ENCODE measurements at regions not wholly inside any gene's neighbourhood (a gene's known extent, or its start where the extent isn't known, plus 50 kb on each side); places are given as distances from the start of the nearest gene placed in this dataset.

GRCh38 chr7:142540371-142540770, 208.9 kb upstream of the PRSS1 start:
- Mint-ChIP-seq H3K27ac (peak overlapping the region; percentile 48), H3K4me3 (no peak overlapping the region), H3K9me3 (no peaks in the 10 kb centered on the region), H3K4me1 (ENCODE audit: low read depth) (peaks cover 37% of the 10 kb centered on the region), H3K36me3 (ENCODE audit: low read depth) (no peaks in the 10 kb centered on the region), H3K27me3 (no peaks in the 10 kb centered on the region)
- no peak overlapping the region for H3K4me3 ChIP-seq (ENCODE audit: low read length)
- DNase-seq: no peak
- POLR2A ChIA-PET: no interaction called here
- H3K27ac ChIP-seq (ENCODE audit: low read depth in 1 of 2, low read length in 2 of 2): no peak overlapping the region
- no peak for ATAC-seq (ENCODE audit: poor library complexity)
- intact Hi-C loops (cut with DNase I, micrococcal nuclease): no loop called here
- no peak for TF ChIP-seq CTCF (IDR thresholded peaks at IDR 0.05)
- H3K27me3 ChIP-seq (ENCODE audit: control insufficient read depth in 1 of 2, insufficient read depth in 2 of 2, low read length in 2 of 2): no peaks in the 10 kb centered on the region
- no peaks in the 10 kb centered on the region for H3K36me3 ChIP-seq (ENCODE audit: insufficient read depth, low read length)
- no peaks in the 10 kb centered on the region for H3K9me3 ChIP-seq (ENCODE audit: control insufficient read depth in 1 of 2, insufficient read depth in 1 of 2, low read length in 2 of 2)
- CTCF ChIA-PET: no interaction called here
- peaks cover 14% of the 10 kb centered on the region for H3K4me1 ChIP-seq (ENCODE audit: insufficient read depth, low read length)

DNA sequence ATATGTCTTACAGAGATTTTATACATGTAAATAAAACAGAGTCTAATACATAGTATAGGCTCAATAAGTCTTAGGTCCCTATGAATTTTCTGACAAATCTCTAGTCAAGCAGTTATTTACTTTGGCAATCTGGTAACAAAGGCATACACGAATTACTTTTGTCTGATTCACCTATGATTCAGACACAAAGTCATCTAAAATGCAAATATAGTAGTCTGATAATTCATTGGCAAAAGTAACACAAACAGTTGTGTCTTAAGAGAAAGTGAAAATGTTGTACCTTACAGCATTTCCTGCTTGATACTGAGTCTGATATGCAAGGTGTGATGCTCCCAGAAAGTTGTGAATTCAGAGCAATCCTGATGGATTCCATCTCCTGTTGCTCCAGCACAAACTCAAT, 209.4 kb upstream of the PRSS1 start:
- H3K36me3 ChIP-seq (ENCODE audit: insufficient read depth, low read length): no peaks in the 10 kb centered on the region
- Mint-ChIP-seq H3K27me3 (no peaks in the 10 kb centered on the region), H3K4me1 (ENCODE audit: low read depth) (peaks cover 41% of the 10 kb centered on the region), H3K27ac (peak overlapping the region; percentile 48), H3K4me3 (no peak overlapping the region), H3K9me3 (no peaks in the 10 kb centered on the region), H3K36me3 (ENCODE audit: low read depth) (no peaks in the 10 kb centered on the region)
- TF ChIP-seq CTCF (IDR thresholded peaks at IDR 0.05): no peak
- intact Hi-C loops (cut with DNase I, micrococcal nuclease): loop anchor here (5.0 to 10.0 kb wide), 3 partner anchors 42 to 677 kb away; no protein-coding TSS in a partner anchor
- CTCF ChIA-PET: no interaction called here
- peaks cover 18% of the 10 kb centered on the region for H3K4me1 ChIP-seq (ENCODE audit: insufficient read depth, low read length)
- no peak overlapping the region for H3K4me3 ChIP-seq (ENCODE audit: low read length)
- ATAC-seq (ENCODE audit: poor library complexity): no peak
- no peaks in the 10 kb centered on the region for H3K9me3 ChIP-seq (ENCODE audit: control insufficient read depth in 1 of 2, insufficient read depth in 1 of 2, low read length in 2 of 2)
- H3K27ac ChIP-seq (ENCODE audit: low read depth in 1 of 2, low read length in 2 of 2): no peak overlapping the region
- POLR2A ChIA-PET: no interaction called here
- DNase-seq: no peak
- H3K27me3 ChIP-seq (ENCODE audit: control insufficient read depth in 1 of 2, insufficient read depth in 2 of 2, low read length in 2 of 2): no peaks in the 10 kb centered on the region

DNA sequence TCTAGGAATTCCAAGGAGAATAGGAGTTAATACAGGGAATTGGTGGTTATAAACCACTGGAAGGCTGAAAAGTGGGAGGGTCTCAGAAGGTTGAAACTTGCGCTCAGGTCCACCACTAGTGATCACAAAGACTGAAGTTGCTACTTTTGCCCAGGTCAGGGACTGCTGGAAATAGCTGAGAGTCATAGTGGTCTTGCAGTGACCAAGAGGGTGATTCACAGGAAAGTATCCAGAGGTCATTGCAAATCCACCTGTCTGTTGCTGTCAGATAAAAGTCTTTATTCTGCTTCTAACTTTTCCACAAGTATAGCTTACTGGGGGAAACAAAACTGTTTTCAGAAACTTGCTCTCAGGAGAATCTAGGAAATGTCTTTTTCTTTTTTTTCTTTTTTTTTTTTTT, 211.5 kb upstream of the PRSS1 start:
- Histone ChIP-seq H3K4me1 (ENCODE audit: insufficient read depth, low read length) (peaks cover 19% of the 10 kb centered on the region), H3K36me3 (ENCODE audit: insufficient read depth, low read length) (no peaks in the 10 kb centered on the region), H3K27ac (ENCODE audit: low read depth in 1 of 2, low read length in 2 of 2) (no peak overlapping the region), H3K27me3 (ENCODE audit: control insufficient read depth in 1 of 2, insufficient read depth in 2 of 2, low read length in 2 of 2) (no peaks in the 10 kb centered on the region), H3K9me3 (ENCODE audit: control insufficient read depth in 1 of 2, insufficient read depth in 1 of 2, low read length in 2 of 2) (no peaks in the 10 kb centered on the region), H3K4me3 (ENCODE audit: low read length) (no peak overlapping the region)
- no peak for TF ChIP-seq CTCF (IDR thresholded peaks at IDR 0.05)
- intact Hi-C loops (cut with DNase I, micrococcal nuclease): loop anchor here (5.0 to 10.0 kb wide), 3 partner anchors 45 to 680 kb away; no protein-coding TSS in a partner anchor
- ChIA-PET POLR2A (interaction anchor here (1.5 kb wide), 1 partner anchor 271 kb away, joined by 8 read pairs; no protein-coding TSS in a partner anchor), CTCF (interaction anchor here (1.7 kb wide), 1 partner anchor 50 kb away, joined by 3 read pairs; no protein-coding TSS in a partner anchor)
- DNase-seq (no peak), ATAC-seq (ENCODE audit: poor library complexity) (no peak)
- Mint-ChIP-seq H3K27ac (no peak overlapping the region), H3K27me3 (no peaks in the 10 kb centered on the region), H3K4me1 (ENCODE audit: low read depth) (peaks cover 43% of the 10 kb centered on the region), H3K36me3 (ENCODE audit: low read depth) (no peaks in the 10 kb centered on the region), H3K4me3 (no peak overlapping the region), H3K9me3 (no peaks in the 10 kb centered on the region)
